ENCODE measurements at regions not wholly inside any gene's neighbourhood (a gene's known extent, or its start where the extent isn't known, plus 50 kb on each side); places are given as distances from the start of the nearest gene placed in this dataset.
"Not testable (repeated sequence)": the region's sequence is repeated elsewhere in the genome, so short reads cannot be mapped to it uniquely, and the experiment has no call there.

DNA sequence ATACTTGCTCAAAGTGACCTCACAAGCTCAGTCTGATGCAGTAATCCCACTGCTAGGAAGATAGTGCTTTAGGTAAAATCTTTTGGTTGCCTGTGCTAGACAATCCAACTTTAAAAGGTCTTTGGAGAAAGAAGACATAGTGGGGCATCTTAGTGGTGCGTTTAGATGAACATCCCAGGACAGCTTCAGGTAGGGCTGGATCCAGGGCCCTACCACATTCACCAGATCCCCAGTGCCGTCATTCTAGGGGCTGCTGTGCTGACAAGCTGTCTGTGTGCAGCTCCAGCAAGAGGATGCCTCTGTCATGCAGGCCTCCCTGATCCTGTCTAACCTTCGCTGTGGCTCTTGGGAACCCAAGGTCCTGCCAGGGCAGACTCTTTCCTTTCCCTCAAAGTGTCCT, 100.7 kb upstream of the EIF5 start:
- Histone ChIP-seq H3K36me3 (ENCODE audit: insufficient read depth, low read length) (no peaks in the 10 kb centered on the region), H3K27ac (ENCODE audit: low read depth, low read length) (no peak overlapping the region), H3K9me3 (ENCODE audit: low read length) (no peaks in the 10 kb centered on the region), H3K4me3 (ENCODE audit: low read depth in 1 of 2, low read length in 2 of 2) (no peak overlapping the region), H3K9ac (ENCODE audit: low read length) (no peak overlapping the region), H3K27me3 (ENCODE audit: control insufficient read depth in 1 of 2, insufficient read depth in 2 of 2, low read length in 2 of 2) (peaks cover 0 to 10% of the 10 kb centered on the region in 2 donors), H3K4me1 (ENCODE audit: insufficient read depth, low read length) (no peaks in the 10 kb centered on the region)

DNA sequence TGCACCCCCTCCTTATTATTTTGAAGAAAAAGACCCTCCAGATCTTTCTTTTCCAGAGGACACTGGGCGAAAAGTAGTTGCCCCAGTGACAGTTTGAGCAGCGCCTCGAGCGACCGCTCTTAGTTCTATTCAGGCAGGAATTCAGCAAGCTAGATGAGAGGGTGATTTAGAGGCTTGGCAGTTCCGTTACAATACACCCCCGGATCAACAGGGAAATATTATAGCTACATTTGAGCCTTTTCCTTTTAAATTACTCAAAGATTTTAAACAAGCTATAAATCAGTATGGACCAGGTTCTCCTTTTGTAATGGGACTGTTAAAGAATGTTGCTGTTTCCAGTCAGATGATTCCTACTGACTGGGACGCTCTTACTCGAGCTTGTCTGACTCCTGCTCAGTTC, 99.2 kb upstream of the EIF5 start:
- not testable (repeated sequence) for H3K27me3 ChIP-seq (ENCODE audit: control insufficient read depth in 1 of 2, insufficient read depth in 2 of 2, low read length in 2 of 2); H3K36me3 ChIP-seq (ENCODE audit: insufficient read depth, low read length); H3K9me3 ChIP-seq (ENCODE audit: low read length); H3K4me3 ChIP-seq (ENCODE audit: low read depth in 1 of 2, low read length in 2 of 2); H3K4me1 ChIP-seq (ENCODE audit: insufficient read depth, low read length); H3K9ac ChIP-seq (ENCODE audit: low read length); H3K27ac ChIP-seq (ENCODE audit: low read depth, low read length)

DNA sequence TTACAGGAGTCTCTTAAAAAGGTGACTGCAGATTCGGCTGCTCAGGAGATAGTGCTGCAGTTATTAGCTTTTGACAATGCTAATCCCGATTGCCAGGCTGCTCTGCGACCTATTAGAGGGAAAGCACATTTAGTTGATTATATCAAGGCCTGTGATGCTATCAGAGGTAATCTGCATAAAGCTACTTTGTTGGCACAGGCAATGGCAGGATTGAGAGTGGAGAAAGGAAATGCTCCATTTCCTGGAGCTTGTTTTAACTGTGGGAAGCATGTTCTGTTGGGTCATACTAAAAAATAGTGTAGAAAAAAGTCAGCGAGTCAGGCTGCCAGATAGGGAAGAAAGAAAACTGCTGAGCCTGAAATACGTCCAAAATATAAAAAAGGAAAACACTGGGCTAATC, 98.5 kb upstream of the EIF5 start:
- H3K27ac ChIP-seq (ENCODE audit: low read depth, low read length); H3K27me3 ChIP-seq (ENCODE audit: control insufficient read depth in 1 of 2, insufficient read depth in 2 of 2, low read length in 2 of 2); H3K9ac ChIP-seq (ENCODE audit: low read length); H3K9me3 ChIP-seq (ENCODE audit: low read length); H3K4me3 ChIP-seq (ENCODE audit: low read depth in 1 of 2, low read length in 2 of 2); H3K36me3 ChIP-seq (ENCODE audit: insufficient read depth, low read length); H3K4me1 ChIP-seq (ENCODE audit: insufficient read depth, low read length): not testable (repeated sequence)

GRCh38 chr14:103239751-103240150, 94.3 kb upstream of the EIF5 start:
- Histone ChIP-seq H3K9me3 (ENCODE audit: low read length) (no peaks in the 10 kb centered on the region), H3K27me3 (ENCODE audit: control insufficient read depth in 1 of 2, insufficient read depth in 2 of 2, low read length in 2 of 2) (no peaks in the 10 kb centered on the region), H3K4me1 (ENCODE audit: insufficient read depth, low read length) (no peaks in the 10 kb centered on the region), H3K27ac (ENCODE audit: low read depth, low read length) (no peak overlapping the region), H3K36me3 (ENCODE audit: insufficient read depth, low read length) (no peaks in the 10 kb centered on the region), H3K9ac (ENCODE audit: low read length) (no peak overlapping the region), H3K4me3 (ENCODE audit: low read depth in 1 of 2, low read length in 2 of 2) (no peak overlapping the region)

DNA sequence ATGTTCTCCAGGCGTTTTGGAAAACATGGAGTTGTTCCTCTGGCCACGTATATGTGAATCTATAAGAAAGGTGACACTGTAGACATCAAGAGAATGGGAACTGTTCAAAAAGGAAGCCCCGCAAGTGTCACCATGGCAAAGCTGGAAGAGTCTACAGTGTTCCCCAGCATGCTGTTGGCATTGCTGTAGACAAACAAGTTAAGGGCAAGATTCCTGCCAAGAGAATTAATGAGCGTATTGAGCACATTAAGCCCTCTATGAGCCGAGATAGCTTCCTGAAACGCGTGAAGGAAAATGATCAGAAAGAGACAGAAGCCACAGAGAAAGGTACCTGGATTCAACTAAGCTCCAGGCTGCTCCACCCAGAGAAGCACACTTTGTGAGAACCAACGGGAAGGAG, 92.5 kb upstream of the EIF5 start:
- Histone ChIP-seq H3K27ac (ENCODE audit: low read depth, low read length) (no peak overlapping the region), H3K9me3 (ENCODE audit: low read length) (no peaks in the 10 kb centered on the region), H3K27me3 (ENCODE audit: control insufficient read depth in 1 of 2, insufficient read depth in 2 of 2, low read length in 2 of 2) (no peaks in the 10 kb centered on the region), H3K36me3 (ENCODE audit: insufficient read depth, low read length) (no peaks in the 10 kb centered on the region), H3K4me3 (ENCODE audit: low read depth in 1 of 2, low read length in 2 of 2) (no peak overlapping the region), H3K9ac (ENCODE audit: low read length) (no peak overlapping the region), H3K4me1 (ENCODE audit: insufficient read depth, low read length) (no peaks in the 10 kb centered on the region)

- Histone ChIP-seq H3K4me1 (ENCODE audit: insufficient read depth, low read length) (no peaks in the 10 kb centered on the region), H3K27ac (ENCODE audit: low read depth, low read length) (no peak overlapping the region), H3K9ac (ENCODE audit: low read length) (no peak overlapping the region), H3K27me3 (ENCODE audit: control insufficient read depth in 1 of 2, insufficient read depth in 2 of 2, low read length in 2 of 2) (no peaks in the 10 kb centered on the region), H3K9me3 (ENCODE audit: low read length) (no peaks in the 10 kb centered on the region), H3K36me3 (ENCODE audit: insufficient read depth, low read length) (no peaks in the 10 kb centered on the region), H3K4me3 (ENCODE audit: low read depth in 1 of 2, low read length in 2 of 2) (no peak overlapping the region)
Observed at GRCh38 chr14:103243764-103244737, 90.0 kb upstream of the EIF5 start.

DNA sequence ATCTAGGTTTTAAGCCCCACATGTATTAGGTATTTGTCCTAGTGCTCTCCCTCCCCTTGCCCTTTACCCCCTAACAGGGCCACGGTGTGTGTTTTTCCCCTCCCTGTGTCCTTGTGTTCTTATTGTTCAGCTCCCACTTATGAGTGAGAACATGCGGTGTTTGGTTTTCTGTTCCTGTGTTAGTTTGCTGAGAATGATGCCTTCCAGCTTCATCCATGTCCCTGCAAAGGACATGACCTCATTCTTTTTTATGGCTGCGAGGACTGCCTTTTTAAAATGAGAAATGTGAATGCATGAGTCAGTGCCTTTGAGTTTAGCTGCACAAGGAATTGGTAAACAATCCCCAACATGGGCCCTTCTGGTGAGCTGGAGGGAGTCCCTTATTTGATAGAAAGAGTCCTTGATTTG, 88.4 kb upstream of the EIF5 start:
- H3K27ac ChIP-seq (ENCODE audit: low read depth, low read length); H3K36me3 ChIP-seq (ENCODE audit: insufficient read depth, low read length); H3K9ac ChIP-seq (ENCODE audit: low read length); H3K4me3 ChIP-seq (ENCODE audit: low read depth in 1 of 2, low read length in 2 of 2); H3K4me1 ChIP-seq (ENCODE audit: insufficient read depth, low read length); H3K27me3 ChIP-seq (ENCODE audit: control insufficient read depth in 1 of 2, insufficient read depth in 2 of 2, low read length in 2 of 2); H3K9me3 ChIP-seq (ENCODE audit: low read length): not testable (repeated sequence)

GRCh38 chr14:103246070-103246469, 88.0 kb upstream of the EIF5 start:
- H3K4me3 ChIP-seq (ENCODE audit: low read depth in 1 of 2, low read length in 2 of 2): no peak overlapping the region
- no peak overlapping the region for H3K27ac ChIP-seq (ENCODE audit: low read depth, low read length)
- H3K9ac ChIP-seq (ENCODE audit: low read length): no peak overlapping the region
- no peaks in the 10 kb centered on the region for H3K9me3 ChIP-seq (ENCODE audit: low read length)
- no peaks in the 10 kb centered on the region for H3K36me3 ChIP-seq (ENCODE audit: insufficient read depth, low read length)
- no peaks in the 10 kb centered on the region for H3K4me1 ChIP-seq (ENCODE audit: insufficient read depth, low read length)
- no peaks in the 10 kb centered on the region for H3K27me3 ChIP-seq (ENCODE audit: control insufficient read depth in 1 of 2, insufficient read depth in 2 of 2, low read length in 2 of 2)

DNA sequence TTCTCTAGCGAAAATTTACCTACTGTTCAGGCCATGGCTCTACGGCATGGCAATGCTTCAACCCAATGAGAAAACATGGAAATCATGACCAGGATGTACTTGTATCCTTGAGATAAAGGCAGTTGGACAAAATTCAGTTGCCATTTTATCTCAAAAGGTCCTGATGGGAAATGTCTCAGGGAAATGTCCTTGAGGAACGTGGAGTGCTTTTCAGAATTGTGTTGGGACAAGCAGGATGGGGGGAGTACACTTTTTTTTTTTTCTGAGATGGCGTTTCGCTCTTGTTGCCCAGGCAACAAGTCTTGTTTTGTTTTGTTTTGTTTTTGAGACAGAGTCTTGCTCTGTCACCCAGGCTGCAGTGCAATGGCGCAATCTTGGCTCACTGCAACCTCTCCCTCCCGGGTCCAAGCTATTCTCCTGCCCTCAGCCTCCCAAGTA, 86.8 kb upstream of the EIF5 start:
- Histone ChIP-seq H3K9ac (ENCODE audit: low read length) (no peak overlapping the region), H3K27me3 (ENCODE audit: control insufficient read depth in 1 of 2, insufficient read depth in 2 of 2, low read length in 2 of 2) (no peaks in the 10 kb centered on the region), H3K9me3 (ENCODE audit: low read length) (no peaks in the 10 kb centered on the region), H3K4me1 (ENCODE audit: insufficient read depth, low read length) (no peaks in the 10 kb centered on the region), H3K4me3 (ENCODE audit: low read depth in 1 of 2, low read length in 2 of 2) (no peak overlapping the region), H3K36me3 (ENCODE audit: insufficient read depth, low read length) (no peaks in the 10 kb centered on the region), H3K27ac (ENCODE audit: low read depth, low read length) (no peak overlapping the region)

- Histone ChIP-seq H3K4me1 (ENCODE audit: insufficient read depth, low read length) (no peaks in the 10 kb centered on the region), H3K36me3 (ENCODE audit: insufficient read depth, low read length) (no peaks in the 10 kb centered on the region), H3K27me3 (ENCODE audit: control insufficient read depth in 1 of 2, insufficient read depth in 2 of 2, low read length in 2 of 2) (no peaks in the 10 kb centered on the region), H3K4me3 (ENCODE audit: low read depth in 1 of 2, low read length in 2 of 2) (no peak overlapping the region), H3K9me3 (ENCODE audit: low read length) (no peaks in the 10 kb centered on the region), H3K27ac (ENCODE audit: low read depth, low read length) (no peak overlapping the region), H3K9ac (ENCODE audit: low read length) (no peak overlapping the region)
Observed at GRCh38 chr14:103250181-103250580, 83.9 kb upstream of the EIF5 start.

- Histone ChIP-seq H3K27ac (ENCODE audit: low read depth, low read length) (no peak overlapping the region), H3K9ac (ENCODE audit: low read length) (no peak overlapping the region), H3K36me3 (ENCODE audit: insufficient read depth, low read length) (no peaks in the 10 kb centered on the region), H3K4me1 (ENCODE audit: insufficient read depth, low read length) (no peaks in the 10 kb centered on the region), H3K4me3 (ENCODE audit: low read depth in 1 of 2, low read length in 2 of 2) (no peak overlapping the region), H3K9me3 (ENCODE audit: low read length) (no peaks in the 10 kb centered on the region), H3K27me3 (ENCODE audit: control insufficient read depth in 1 of 2, insufficient read depth in 2 of 2, low read length in 2 of 2) (no peaks in the 10 kb centered on the region)
Observed at GRCh38 chr14:103250874-103251273, 83.2 kb upstream of the EIF5 start.

GRCh38 chr14:103255555-103255954, 78.5 kb upstream of the EIF5 start:
- H3K9me3 ChIP-seq (ENCODE audit: low read length): no peaks in the 10 kb centered on the region
- no peak overlapping the region for H3K4me3 ChIP-seq (ENCODE audit: low read depth in 1 of 2, low read length in 2 of 2)
- no peaks in the 10 kb centered on the region for H3K4me1 ChIP-seq (ENCODE audit: insufficient read depth, low read length)
- no peaks in the 10 kb centered on the region for H3K36me3 ChIP-seq (ENCODE audit: insufficient read depth, low read length)
- no peak overlapping the region for H3K9ac ChIP-seq (ENCODE audit: low read length)
- no peaks in the 10 kb centered on the region for H3K27me3 ChIP-seq (ENCODE audit: control insufficient read depth in 1 of 2, insufficient read depth in 2 of 2, low read length in 2 of 2)
- no peak overlapping the region for H3K27ac ChIP-seq (ENCODE audit: low read depth, low read length)
